B cell (primary cell): ENCODE measurements at regions not wholly inside any gene's neighbourhood (a gene's known extent, or its start where the extent isn't known, plus 50 kb on each side); places are given as distances from the start of the nearest gene placed in this dataset.

ENCODE experiments used
- ATAC-seq: fragments of 200-7000 bp; cut with Tn5 transposase; one replicate; pipeline ENCODE4 v1.10.0; 2021; ENCODE audit warnings: low read depth, mild to moderate bottlenecking, moderate number of reproducible peaks, moderate library complexity
- CTCF ChIA-PET: fragments of 350-600 bp; sonication (Branson Sonifier 250); formaldehyde crosslinking; loops from one replicate; lab custom pipeline; 2021; ENCODE audit warnings: antibody characterized with exemption, inconsistent platforms; lab: Charles Lee
- POLR2A ChIA-PET: fragments of 350-600 bp; sonication (Branson Sonifier 250); formaldehyde crosslinking; loops from one replicate; lab custom pipeline; 2021; ENCODE audit warnings: antibody characterized with exemption; lab: Charles Lee
- DNase-seq: peaks from one replicate; pipeline ENCODE4 v3.0.0; 2013
- H2AFZ ChIP-seq: 2 replicates; pipeline ENCODE4 v1.6.1; 2012; ENCODE audit warnings: mild to moderate bottlenecking, low read depth, low read length; ENCODE audit not compliant: insufficient read depth, poor library complexity, severe bottlenecking
- H3K27ac ChIP-seq, 2 donors: 1 replicate in 1 of 2; 2 replicates in 1 of 2; pipeline ENCODE4 v1.5.1; 2012 to 2013; ENCODE audit warnings: low read length in 2 of 2, mild to moderate bottlenecking in 2 of 2, moderate library complexity in 1 of 2
- H3K27me3 ChIP-seq, 4 experiments: fragments of 200-600 bp in 1 of 4; sonication (generic) in 1 of 4; replicated peaks in 1 of 4; 1 replicate in 2 of 4; 2 replicates in 2 of 4; pipeline versions ENCODE4 v1.6.1 to v1.7.0; 2013 to 2016; ENCODE audit warnings: low read length in 3 of 4, mild to moderate bottlenecking in 2 of 4, mixed read lengths in 1 of 4, moderate library complexity in 1 of 4; ENCODE audit not compliant: insufficient read depth in 4 of 4, control insufficient read depth in 3 of 4; ENCODE audit errors: control extremely low read depth in 1 of 4
- H3K36me3 ChIP-seq, 2 experiments: replicated peaks in 1 of 2; 1 replicate in 1 of 2; 2 replicates in 1 of 2; pipeline versions ENCODE4 v1.6.1 to v1.7.1; 2013; ENCODE audit warnings: low read length in 1 of 2; ENCODE audit not compliant: insufficient read depth in 2 of 2, control insufficient read depth in 1 of 2; ENCODE audit errors: control extremely low read depth in 1 of 2, extremely low read depth in 1 of 2
- H3K4me1 ChIP-seq, 2 donors: fragments of 200-600 bp in 1 of 2; sonication (generic) in 1 of 2; 1 replicate in 1 of 2; 2 replicates in 1 of 2; pipeline versions ENCODE4 v1.5.1 to v1.6.1; 2013 to 2017; ENCODE audit warnings: low read length in 2 of 2; ENCODE audit not compliant: control insufficient read depth in 2 of 2, insufficient read depth in 2 of 2
- H3K4me2 ChIP-seq: replicated peaks from 2 replicates; pipeline ENCODE3; 2012; ENCODE audit warnings: mild to moderate bottlenecking, low read depth, low read length; ENCODE audit not compliant: poor library complexity, severe bottlenecking
- H3K4me3 ChIP-seq, 5 experiments: fragments of 200-600 bp in 1 of 5; sonication (generic) in 1 of 5; 1 replicate in 3 of 5; 2 replicates in 2 of 5; pipeline versions ENCODE4 v1.5.1 to v1.7.0; 2011 to 2016; ENCODE audit warnings: low read length in 4 of 5, mild to moderate bottlenecking in 4 of 5, low read depth in 2 of 5, control low read depth in 1 of 5, moderate library complexity in 1 of 5; ENCODE audit not compliant: insufficient read depth in 1 of 5; ENCODE audit errors: control extremely low read depth in 1 of 5, extremely low read depth in 1 of 5
- H3K79me2 ChIP-seq: fragments of 200-600 bp; sonication (generic); one replicate; pipeline ENCODE4 v1.6.0; 2016; ENCODE audit warnings: low read length; ENCODE audit not compliant: control insufficient read depth, insufficient read depth
- H3K9ac ChIP-seq: fragments of 200-600 bp; sonication (generic); 2 replicates; pipeline ENCODE4 v1.6.1; 2017; ENCODE audit warnings: mild to moderate bottlenecking, low read length, moderate library complexity
- H3K9me3 ChIP-seq, 3 donors: one replicate each; pipeline versions ENCODE4 v1.6.1 to v1.7.1; 2013; ENCODE audit warnings: low read length in 2 of 3; ENCODE audit not compliant: control insufficient read depth in 2 of 3, insufficient read depth in 1 of 3; ENCODE audit errors: control extremely low read depth in 1 of 3
- H4K20me1 ChIP-seq: 2 replicates; pipeline ENCODE4 v1.6.0; 2012; ENCODE audit warnings: mild to moderate bottlenecking, low read length; ENCODE audit not compliant: insufficient read depth, control insufficient read depth, poor library complexity, severe bottlenecking
- H3K27ac Mint-ChIP-seq: one replicate; pipeline ENCODE4 v1.8.0; 2021; ENCODE audit warnings: mixed read lengths
- H3K27me3 Mint-ChIP-seq: one replicate; pipeline ENCODE4 v1.8.0; 2021; ENCODE audit warnings: mixed read lengths
- H3K4me1 Mint-ChIP-seq: one replicate; pipeline ENCODE4 v1.8.0; 2021; ENCODE audit warnings: mixed read lengths
- H3K4me3 Mint-ChIP-seq: one replicate; pipeline ENCODE4 v1.8.0; 2021; ENCODE audit warnings: mixed read lengths
- H3K9me3 Mint-ChIP-seq: one replicate; pipeline ENCODE4 v1.8.0; 2022; ENCODE audit warnings: mixed read lengths; ENCODE audit not compliant: insufficient read depth
- CTCF ChIP-seq: fragments of 200-600 bp; IDR thresholded peaks from one replicate; pipeline ENCODE4 v1.8.0; 2022; ENCODE audit warnings: antibody characterized with exemption, mild to moderate bottlenecking
- EZH2 ChIP-seq: IDR thresholded peaks from 2 replicates; pipeline ENCODE4 v1.6.1; 2012; ENCODE audit warnings: borderline replicate concordance, low read depth, mild to moderate bottlenecking, moderate library complexity, low read length; ENCODE audit not compliant: insufficient read depth, poor library complexity, severe bottlenecking
- WGBS: methylation state at CpG from one replicate; pipeline ENCODE4 v1.1.5; 2013; ENCODE audit warnings: missing lambda C conversion rate; ENCODE audit not compliant: insufficient coverage; 5-methylcytosine and 5-hydroxymethylcytosine counted together
- intact Hi-C: fragments of 100-400 bp; cut with micrococcal nuclease; formaldehyde crosslinking; loops from one replicate; pipeline ENCODE4 v1.10.0; 2022

DNA sequence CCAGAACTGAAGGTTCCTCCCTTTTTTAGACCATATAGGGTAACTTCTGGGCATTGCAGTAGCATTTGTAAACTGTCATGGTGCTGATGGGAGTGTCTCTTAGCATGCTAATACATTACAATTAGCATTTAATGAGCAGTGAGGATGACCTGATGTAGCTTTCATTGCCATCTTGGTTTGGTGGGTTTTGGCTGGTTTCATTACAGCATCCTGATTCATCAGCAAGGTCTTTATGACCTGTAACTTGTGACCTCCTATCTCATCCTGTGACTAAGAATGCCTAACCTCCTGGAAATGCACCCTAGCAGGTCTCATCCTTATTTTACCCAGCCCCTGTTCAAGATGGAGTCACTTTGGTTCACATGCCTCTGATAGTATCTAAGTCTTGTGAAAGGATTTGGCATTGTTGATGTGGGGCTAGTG, 159.0 kb downstream of the TMX3 start:
- Mint-ChIP-seq H3K4me1 (no peaks in the 10 kb centered on the region), H3K27ac (no peak overlapping the region), H3K4me3 (no peak overlapping the region), H3K9me3 (no peaks in the 10 kb centered on the region), H3K27me3 (no peaks in the 10 kb centered on the region)
- no peak overlapping the region for H3K9ac ChIP-seq
- no peaks in the 10 kb centered on the region for H3K4me1 ChIP-seq
- no peak overlapping the region for H2AFZ ChIP-seq
- no peaks in the 10 kb centered on the region for H3K36me3 ChIP-seq
- intact Hi-C loops, result no loop called here
- ChIA-PET CTCF (no interaction called here), POLR2A (no interaction called here)
- no peak overlapping the region for H3K27ac ChIP-seq
- TF ChIP-seq CTCF (no peak), EZH2 (no peak)
- no peak for DNase-seq
- no peaks in the 10 kb centered on the region for H3K27me3 ChIP-seq
- ATAC-seq, result no peak
- no peak overlapping the region for H3K4me2 ChIP-seq
- no peaks in the 10 kb centered on the region for H3K79me2 ChIP-seq
- H3K4me3 ChIP-seq, result no peak overlapping the region
- no peaks in the 10 kb centered on the region for H4K20me1 ChIP-seq
- no peaks in the 10 kb centered on the region for H3K9me3 ChIP-seq

DNA sequence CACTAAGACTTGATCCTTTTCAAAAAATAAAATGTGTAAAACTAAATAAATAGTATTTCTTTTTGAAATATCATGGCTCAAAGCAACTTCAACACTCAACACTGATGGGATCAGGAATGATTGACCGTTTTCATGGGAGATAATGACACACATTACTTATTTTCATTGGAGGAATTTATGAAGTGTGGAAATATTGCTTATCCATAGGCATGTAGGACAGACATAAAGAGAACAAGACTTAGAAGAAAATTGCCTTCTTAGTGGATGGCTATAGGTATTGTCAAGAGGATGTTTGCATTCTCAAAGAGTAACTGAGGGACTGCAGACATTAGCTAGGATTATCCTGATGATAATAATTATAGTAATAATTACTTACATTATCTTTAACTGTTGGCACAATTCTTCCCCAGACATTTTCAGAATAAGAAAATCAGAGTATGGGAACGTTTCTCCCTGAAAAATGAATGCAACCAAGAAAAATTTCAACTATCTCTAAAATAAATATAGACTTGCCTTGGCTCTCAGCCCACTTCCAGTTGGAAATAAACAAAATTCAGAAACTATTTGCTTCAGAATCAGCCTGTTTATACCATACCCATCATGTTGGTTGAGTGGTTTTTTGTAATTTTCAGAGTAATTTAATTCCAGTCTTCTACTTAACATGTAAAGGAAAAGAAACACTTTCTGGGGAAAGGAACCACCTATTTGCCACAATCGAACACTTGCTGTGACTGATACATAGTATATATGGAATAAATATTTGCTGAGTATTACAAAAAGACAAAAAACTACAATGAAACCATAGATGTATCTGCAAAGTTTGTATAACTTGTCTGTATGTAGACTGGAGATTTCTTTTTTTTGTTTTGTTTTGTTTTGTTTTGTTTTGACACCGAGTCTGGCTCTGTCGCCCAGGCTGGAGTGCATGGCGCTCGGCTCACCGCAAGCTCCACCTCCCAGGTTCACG, 165.7 kb downstream of the TMX3 start:
- no peaks in the 10 kb centered on the region for H3K27me3 ChIP-seq
- H3K4me3 ChIP-seq, result no peak overlapping the region
- no peaks in the 10 kb centered on the region for H4K20me1 ChIP-seq
- ATAC-seq, result no peak
- no peaks in the 10 kb centered on the region for H3K36me3 ChIP-seq
- H3K79me2 ChIP-seq, result no peaks in the 10 kb centered on the region
- intact Hi-C loops, result no loop called here
- CTCF ChIA-PET, result no interaction called here
- TF ChIP-seq CTCF (no peak), EZH2 (no peak)
- no peaks in the 10 kb centered on the region for H3K27me3 Mint-ChIP-seq
- no peaks in the 10 kb centered on the region for H3K4me1 ChIP-seq
- no peak overlapping the region for H3K4me3 Mint-ChIP-seq
- H3K4me2 ChIP-seq, result no peak overlapping the region
- H3K9ac ChIP-seq, result no peak overlapping the region
- H3K9me3 ChIP-seq, result peaks cover 0 to 3% (median 0%) of the 10 kb centered on the region in 3 donors
- 100% methylated on average over 4 of the region's 9 CpGs for WGBS
- H2AFZ ChIP-seq, result no peak overlapping the region
- H3K9me3 Mint-ChIP-seq, result no peaks in the 10 kb centered on the region
- H3K27ac ChIP-seq, result no peak overlapping the region
- DNase-seq, result no peak
- H3K27ac Mint-ChIP-seq, result no peak overlapping the region
- POLR2A ChIA-PET, result no interaction called here
- no peaks in the 10 kb centered on the region for H3K4me1 Mint-ChIP-seq
